Astrocyte (in vitro differentiated cells and primary cell): ENCODE measurements at regions not wholly inside any gene's neighbourhood (a gene's known extent, or its start where the extent isn't known, plus 50 kb on each side); places are given as distances from the start of the nearest gene placed in this dataset.

ENCODE experiments used
- DNase-seq: peaks from one replicate; pipeline ENCODE4 v3.0.0-alpha.2; 2010; ENCODE audit warnings: low read depth
- FAIRE-seq: peaks from 2 replicates; lab custom pipeline; 2011; peaks lifted over from hg19 to GRCh38; lab: Jason Lieb, UNC
- H2AFZ ChIP-seq: 2 replicates; pipeline ENCODE4 v1.6.0; 2012; ENCODE audit warnings: low read depth, low read length, inconsistent platforms
- H3K27ac ChIP-seq: 2 replicates; pipeline ENCODE4 v1.5.1; 2011; ENCODE audit warnings: low read depth, low read length, inconsistent platforms
- H3K27me3 ChIP-seq: 2 replicates; pipeline ENCODE4 v1.6.0; 2011; ENCODE audit warnings: low read length, inconsistent platforms; ENCODE audit not compliant: insufficient read depth
- H3K36me3 ChIP-seq: 2 replicates; pipeline ENCODE4 v1.5.1; 2011; ENCODE audit warnings: low read length, inconsistent platforms; ENCODE audit not compliant: insufficient read depth
- H3K4me1 ChIP-seq: 2 replicates; pipeline ENCODE4 v1.5.1; 2011; ENCODE audit warnings: low read length, inconsistent platforms; ENCODE audit not compliant: insufficient read depth
- H3K4me2 ChIP-seq: 2 replicates; pipeline ENCODE4 v1.6.0; 2012; ENCODE audit warnings: low read length, inconsistent platforms
- H3K4me3 ChIP-seq: 2 replicates; pipeline ENCODE4 v1.5.1; 2011; ENCODE audit warnings: low read depth, mild to moderate bottlenecking, low read length, inconsistent platforms; ENCODE audit not compliant: insufficient read depth
- H3K79me2 ChIP-seq: 2 replicates; pipeline ENCODE4 v1.6.0; 2012; ENCODE audit warnings: mild to moderate bottlenecking, low read length, inconsistent platforms; ENCODE audit not compliant: insufficient read depth
- H3K9ac ChIP-seq: 2 replicates; pipeline ENCODE4 v1.6.0; 2012; ENCODE audit warnings: mild to moderate bottlenecking, low read length, inconsistent platforms
- H3K9me3 ChIP-seq: 2 replicates; pipeline ENCODE4 v1.5.1; 2012; ENCODE audit warnings: low read depth, mild to moderate bottlenecking, low read length, inconsistent platforms; ENCODE audit not compliant: insufficient read depth
- H4K20me1 ChIP-seq: 2 replicates; pipeline ENCODE4 v1.6.0; 2012; ENCODE audit warnings: low read length, inconsistent platforms; ENCODE audit not compliant: insufficient read depth
- H3K27ac Mint-ChIP-seq: one replicate; pipeline ENCODE4 v1.8.0; 2021; ENCODE audit warnings: mild to moderate bottlenecking, mixed read lengths; ENCODE audit not compliant: unreplicated experiment
- H3K27me3 Mint-ChIP-seq: one replicate; pipeline ENCODE4 v1.8.0; 2021; ENCODE audit warnings: low read depth, mixed read lengths; ENCODE audit not compliant: unreplicated experiment
- H3K36me3 Mint-ChIP-seq: one replicate; pipeline ENCODE4 v1.8.0; 2021; ENCODE audit warnings: low read depth, mixed read lengths; ENCODE audit not compliant: unreplicated experiment
- H3K4me1 Mint-ChIP-seq: one replicate; pipeline ENCODE4 v1.8.0; 2021; ENCODE audit warnings: low read depth, mixed read lengths; ENCODE audit not compliant: unreplicated experiment
- H3K4me3 Mint-ChIP-seq: one replicate; pipeline ENCODE4 v1.8.0; 2021; ENCODE audit warnings: mild to moderate bottlenecking, moderate library complexity, mixed read lengths; ENCODE audit not compliant: unreplicated experiment
- H3K9me3 Mint-ChIP-seq: one replicate; pipeline ENCODE4 v1.8.0; 2021; ENCODE audit warnings: mild to moderate bottlenecking, mixed read lengths; ENCODE audit not compliant: unreplicated experiment
- CTCF ChIP-seq: IDR thresholded peaks from 2 replicates; pipeline ENCODE4 v1.5.1; 2011; ENCODE audit warnings: low read depth, mild to moderate bottlenecking, inconsistent platforms, low read length, moderate library complexity; ENCODE audit not compliant: insufficient read depth
- EZH2 ChIP-seq: IDR thresholded peaks from 2 replicates; pipeline ENCODE4 v1.6.1; 2012; ENCODE audit warnings: mild to moderate bottlenecking, low read length, inconsistent platforms; ENCODE audit not compliant: insufficient read depth

GRCh38 chr13:109906976-109907375, 120.6 kb upstream of the IRS2 start:
- Mint-ChIP-seq H3K27ac (no peak overlapping the region), H3K36me3 (no peaks in the 10 kb centered on the region)

DNA sequence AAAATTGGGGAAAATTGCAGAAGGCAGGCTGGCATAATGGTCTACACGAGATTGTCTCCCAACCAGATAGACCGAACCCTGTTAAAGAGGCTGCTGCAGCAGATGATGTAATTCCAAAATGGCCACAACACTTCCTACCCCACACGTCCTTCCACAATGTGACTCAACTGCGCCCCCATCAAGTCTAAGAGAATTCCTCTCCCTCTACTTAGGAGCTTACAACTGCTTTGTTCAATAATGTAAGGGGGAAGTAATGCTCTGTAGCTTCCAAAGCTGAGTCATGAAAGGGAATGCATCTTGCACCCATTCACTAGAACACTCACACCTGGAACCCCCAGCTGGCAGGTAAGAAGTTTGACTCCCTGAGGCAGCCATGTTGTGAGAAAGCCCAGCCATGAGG, 117.8 kb upstream of the IRS2 start:
- H3K4me1 ChIP-seq = no peaks in the 10 kb centered on the region
- Mint-ChIP-seq H3K4me1 (peaks cover 5% of the 10 kb centered on the region), H3K27ac (no peak overlapping the region), H3K4me3 (no peak overlapping the region), H3K36me3 (no peaks in the 10 kb centered on the region), H3K27me3 (peaks cover 2% of the 10 kb centered on the region), H3K9me3 (no peaks in the 10 kb centered on the region)
- peaks cover 2% of the 10 kb centered on the region for H3K27me3 ChIP-seq
- no peaks in the 10 kb centered on the region for H4K20me1 ChIP-seq
- no peak overlapping the region for H3K9ac ChIP-seq
- H2AFZ ChIP-seq = no peak overlapping the region
- peaks cover 4% of the 10 kb centered on the region for H3K9me3 ChIP-seq
- H3K4me3 ChIP-seq = no peak overlapping the region
- no peak overlapping the region for H3K4me2 ChIP-seq
- FAIRE-seq (no peak), DNase-seq (no peak)
- no peak overlapping the region for H3K27ac ChIP-seq
- H3K36me3 ChIP-seq = no peaks in the 10 kb centered on the region
- H3K79me2 ChIP-seq = no peaks in the 10 kb centered on the region
- TF ChIP-seq EZH2 (no peak), CTCF (no peak)

More at GRCh38 chr13:109906976-109907375, 120.6 kb upstream of the IRS2 start:
- H4K20me1 ChIP-seq = no peaks in the 10 kb centered on the region
- H3K4me3 ChIP-seq = no peak overlapping the region
- no peak overlapping the region for H3K27ac ChIP-seq
- no peak for FAIRE-seq
- Mint-ChIP-seq H3K27me3 (peaks cover 11% of the 10 kb centered on the region), H3K4me1 (no peaks in the 10 kb centered on the region), H3K4me3 (no peak overlapping the region), H3K9me3 (no peaks in the 10 kb centered on the region)
- H3K27me3 ChIP-seq = peaks cover 2% of the 10 kb centered on the region
- H3K9ac ChIP-seq = no peak overlapping the region
- no peak overlapping the region for H3K4me2 ChIP-seq
- TF ChIP-seq CTCF (no peak), EZH2 (no peak)
- peaks cover 4% of the 10 kb centered on the region for H3K9me3 ChIP-seq
- H3K36me3 ChIP-seq = no peaks in the 10 kb centered on the region
- H3K4me1 ChIP-seq = no peaks in the 10 kb centered on the region
- no peak overlapping the region for H2AFZ ChIP-seq
- no peak for DNase-seq
- no peaks in the 10 kb centered on the region for H3K79me2 ChIP-seq

GRCh38 chr13:109900741-109901140, 114.4 kb upstream of the IRS2 start:
- FAIRE-seq = no peak
- no peaks in the 10 kb centered on the region for H3K9me3 ChIP-seq
- no peak overlapping the region for H2AFZ ChIP-seq
- H3K36me3 ChIP-seq = no peaks in the 10 kb centered on the region
- Mint-ChIP-seq H3K27me3 (no peaks in the 10 kb centered on the region), H3K36me3 (no peaks in the 10 kb centered on the region), H3K4me3 (no peak overlapping the region), H3K4me1 (peaks cover 5% of the 10 kb centered on the region), H3K27ac (no peak overlapping the region), H3K9me3 (no peaks in the 10 kb centered on the region)
- H3K27me3 ChIP-seq = peaks cover 2% of the 10 kb centered on the region
- no peak overlapping the region for H3K4me3 ChIP-seq
- DNase-seq = no peak
- H3K4me2 ChIP-seq = no peak overlapping the region
- no peaks in the 10 kb centered on the region for H4K20me1 ChIP-seq
- no peak overlapping the region for H3K9ac ChIP-seq
- no peak for TF ChIP-seq CTCF
- no peak overlapping the region for H3K27ac ChIP-seq
- H3K79me2 ChIP-seq = no peaks in the 10 kb centered on the region
- H3K4me1 ChIP-seq = no peaks in the 10 kb centered on the region
